ENCODE measurements at regions not wholly inside any gene's neighbourhood (a gene's known extent, or its start where the extent isn't known, plus 50 kb on each side); places are given as distances from the start of the nearest gene placed in this dataset.
"Not testable (repeated sequence)": the region's sequence is repeated elsewhere in the genome, so short reads cannot be mapped to it uniquely, and the experiment has no call there.

GRCh38 chr9:42568530-42568929 is 385.1 kb downstream of the SPATA31A6 start:
- H3K27me3 ChIP-seq (replicated peaks; ENCODE audit: control insufficient read depth, insufficient read depth, low read length); H3K9me3 Mint-ChIP-seq (ENCODE audit: unreplicated experiment); H3K27ac Mint-ChIP-seq (ENCODE audit: unreplicated experiment); CTCF ChIA-PET; H3K36me3 Mint-ChIP-seq (ENCODE audit: insufficient read depth, unreplicated experiment); H3K4me3 ChIP-seq (ENCODE audit: low read depth, low read length); H3K4me1 ChIP-seq; intact Hi-C loops (cut with micrococcal nuclease; ENCODE audit: unreplicated experiment); H3K9me3 ChIP-seq; POLR2A ChIA-PET; DNase-seq; H3K4me3 Mint-ChIP-seq (ENCODE audit: unreplicated experiment); H3K27me3 Mint-ChIP-seq (ENCODE audit: insufficient read depth, unreplicated experiment); H3K36me3 ChIP-seq (ENCODE audit: control insufficient read depth, insufficient read depth, low read length); H3K4me1 Mint-ChIP-seq (ENCODE audit: low read depth, unreplicated experiment); BruUV-seq (replicated peaks): not testable (repeated sequence)

GRCh38 chr9:42568942-42569556 is 385.6 kb downstream of the SPATA31A6 start:
- H3K36me3 ChIP-seq (ENCODE audit: control insufficient read depth, insufficient read depth, low read length); CTCF ChIA-PET; POLR2A ChIA-PET; H3K27me3 ChIP-seq (replicated peaks; ENCODE audit: control insufficient read depth, insufficient read depth, low read length); H3K4me3 Mint-ChIP-seq (ENCODE audit: unreplicated experiment); BruUV-seq (replicated peaks); H3K36me3 Mint-ChIP-seq (ENCODE audit: insufficient read depth, unreplicated experiment); H3K4me1 Mint-ChIP-seq (ENCODE audit: low read depth, unreplicated experiment); H3K9me3 ChIP-seq; DNase-seq; H3K9me3 Mint-ChIP-seq (ENCODE audit: unreplicated experiment); H3K4me1 ChIP-seq; H3K27me3 Mint-ChIP-seq (ENCODE audit: insufficient read depth, unreplicated experiment); intact Hi-C loops (cut with micrococcal nuclease; ENCODE audit: unreplicated experiment); H3K27ac Mint-ChIP-seq (ENCODE audit: unreplicated experiment); H3K4me3 ChIP-seq (ENCODE audit: low read depth, low read length): not testable (repeated sequence)

- H3K27ac Mint-ChIP-seq (ENCODE audit: unreplicated experiment); DNase-seq; H3K27me3 Mint-ChIP-seq (ENCODE audit: insufficient read depth, unreplicated experiment); BruUV-seq (replicated peaks); H3K4me3 Mint-ChIP-seq (ENCODE audit: unreplicated experiment); H3K9me3 Mint-ChIP-seq (ENCODE audit: unreplicated experiment); H3K9me3 ChIP-seq; CTCF ChIA-PET; H3K27me3 ChIP-seq (replicated peaks; ENCODE audit: control insufficient read depth, insufficient read depth, low read length); POLR2A ChIA-PET; H3K4me1 ChIP-seq; H3K36me3 Mint-ChIP-seq (ENCODE audit: insufficient read depth, unreplicated experiment); H3K4me1 Mint-ChIP-seq (ENCODE audit: low read depth, unreplicated experiment); H3K4me3 ChIP-seq (ENCODE audit: low read depth, low read length); intact Hi-C loops (cut with micrococcal nuclease; ENCODE audit: unreplicated experiment); H3K36me3 ChIP-seq (ENCODE audit: control insufficient read depth, insufficient read depth, low read length): not testable (repeated sequence)
Observed at GRCh38 chr9:42577851-42578250, 394.4 kb downstream of the SPATA31A6 start.
